Rectal smooth muscle tissue (tissue), 1 donor: ENCODE measurements at regions not wholly inside any gene's neighbourhood (a gene's known extent, or its start where the extent isn't known, plus 50 kb on each side); places are given as distances from the start of the nearest gene placed in this dataset.

Experiments
- H3K27ac ChIP-seq: one replicate; pipeline ENCODE4 v1.7.0; 2013; ENCODE audit warnings: low read depth, low read length, inconsistent platforms
- H3K27me3 ChIP-seq: one replicate; pipeline ENCODE4 v1.7.0; 2013; ENCODE audit warnings: low read length; ENCODE audit not compliant: control insufficient read depth, insufficient read depth
- H3K36me3 ChIP-seq: one replicate; pipeline ENCODE4 v1.7.0; 2013; ENCODE audit warnings: low read length; ENCODE audit not compliant: control insufficient read depth, insufficient read depth
- H3K4me1 ChIP-seq: one replicate; pipeline ENCODE4 v1.7.0; 2013; ENCODE audit warnings: low read length; ENCODE audit not compliant: control insufficient read depth, insufficient read depth
- H3K4me3 ChIP-seq: one replicate; pipeline ENCODE4 v1.7.0; 2013; ENCODE audit warnings: low read length
- H3K9ac ChIP-seq: one replicate; pipeline ENCODE4 v1.7.0; 2013; ENCODE audit warnings: low read length

DNA sequence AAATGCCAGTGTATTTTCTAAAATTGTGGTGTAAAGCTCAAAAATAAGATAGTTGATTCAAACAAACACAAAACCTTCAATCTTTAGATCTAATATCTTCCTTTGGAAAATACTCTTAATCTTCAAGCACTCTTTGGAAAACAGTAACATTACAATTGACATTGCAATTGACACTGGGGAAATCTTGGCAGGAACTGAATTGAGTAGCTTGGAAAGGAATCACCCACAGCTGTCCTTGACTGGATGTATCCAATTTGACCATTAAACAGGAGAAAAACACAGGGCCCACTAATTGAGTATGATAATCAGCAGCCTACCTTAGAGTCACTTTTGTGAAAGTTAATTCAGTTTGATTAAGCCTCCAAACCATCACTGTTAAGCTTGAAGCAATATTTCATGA is 776.7 kb downstream of the DTWD2 start:
- H3K27me3 ChIP-seq = no peaks in the 10 kb centered on the region
- H3K9ac ChIP-seq = no peak overlapping the region
- no peaks in the 10 kb centered on the region for H3K36me3 ChIP-seq
- no peaks in the 10 kb centered on the region for H3K4me1 ChIP-seq
- H3K4me3 ChIP-seq = no peak overlapping the region
- no peak overlapping the region for H3K27ac ChIP-seq

GRCh38 chr5:118208031-118208453 is 780.3 kb downstream of the DTWD2 start:
- no peak overlapping the region for H3K9ac ChIP-seq
- no peaks in the 10 kb centered on the region for H3K27me3 ChIP-seq
- no peaks in the 10 kb centered on the region for H3K36me3 ChIP-seq
- H3K4me1 ChIP-seq = no peaks in the 10 kb centered on the region
- no peak overlapping the region for H3K4me3 ChIP-seq
- H3K27ac ChIP-seq = no peak overlapping the region

DNA sequence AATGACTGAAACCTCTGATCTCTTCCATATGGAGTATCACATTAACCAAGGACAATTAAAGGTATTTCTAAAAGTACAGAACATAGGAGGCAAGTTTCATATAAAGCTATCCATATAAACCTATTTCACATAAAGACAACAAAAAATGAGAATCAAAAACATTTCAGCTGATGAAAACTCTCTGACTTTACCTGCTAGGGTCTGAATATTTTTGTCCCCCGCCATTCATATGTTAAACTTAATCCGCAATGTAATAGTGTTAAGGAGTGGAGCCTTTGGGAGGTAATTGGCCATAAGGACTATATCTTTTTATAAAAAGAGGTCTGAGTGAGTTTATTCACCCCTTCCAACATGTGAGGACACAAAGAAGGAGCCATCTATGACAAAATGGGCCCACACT is 788.5 kb downstream of the DTWD2 start:
- Histone ChIP-seq H3K4me3 (no peak overlapping the region), H3K36me3 (no peaks in the 10 kb centered on the region), H3K27me3 (no peaks in the 10 kb centered on the region), H3K9ac (no peak overlapping the region), H3K4me1 (peaks cover 5% of the 10 kb centered on the region), H3K27ac (no peak overlapping the region)

GRCh38 chr5:118196229-118196628 is 792.1 kb downstream of the DTWD2 start:
- no peaks in the 10 kb centered on the region for H3K27me3 ChIP-seq
- peaks cover 6% of the 10 kb centered on the region for H3K4me1 ChIP-seq
- no peak overlapping the region for H3K27ac ChIP-seq
- H3K36me3 ChIP-seq = no peaks in the 10 kb centered on the region
- H3K4me3 ChIP-seq = no peak overlapping the region
- no peak overlapping the region for H3K9ac ChIP-seq

DNA sequence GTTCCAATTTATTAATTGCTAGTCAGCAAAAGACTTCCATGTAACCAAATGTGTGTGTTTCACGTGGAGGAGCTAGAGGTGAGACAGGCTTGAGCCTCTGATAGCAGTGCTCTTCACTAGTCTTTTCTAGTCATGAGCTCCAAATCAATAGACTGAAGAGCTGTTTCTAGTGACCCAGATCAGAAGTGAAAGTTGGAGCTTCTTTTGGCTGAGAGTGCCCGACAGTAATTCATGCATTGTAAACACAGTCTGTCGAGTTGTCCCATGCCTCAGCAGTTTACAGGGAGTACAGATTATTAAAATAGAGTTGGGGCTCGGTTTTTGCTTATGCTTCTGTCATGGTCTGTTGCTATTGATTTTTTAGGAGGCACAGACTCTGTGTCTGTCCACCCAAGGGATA is 793.1 kb downstream of the DTWD2 start:
- H3K36me3 ChIP-seq = no peaks in the 10 kb centered on the region
- H3K27me3 ChIP-seq = no peaks in the 10 kb centered on the region
- no peak overlapping the region for H3K9ac ChIP-seq
- peak overlapping the region; percentile 32 for H3K4me3 ChIP-seq
- no peak overlapping the region for H3K27ac ChIP-seq
- peaks cover 6% of the 10 kb centered on the region for H3K4me1 ChIP-seq

GRCh38 chr5:118193194-118193905 is 795.0 kb downstream of the DTWD2 start:
- Histone ChIP-seq H3K4me1 (peaks cover 6% of the 10 kb centered on the region), H3K4me3 (no peak overlapping the region), H3K27me3 (no peaks in the 10 kb centered on the region)

DNA sequence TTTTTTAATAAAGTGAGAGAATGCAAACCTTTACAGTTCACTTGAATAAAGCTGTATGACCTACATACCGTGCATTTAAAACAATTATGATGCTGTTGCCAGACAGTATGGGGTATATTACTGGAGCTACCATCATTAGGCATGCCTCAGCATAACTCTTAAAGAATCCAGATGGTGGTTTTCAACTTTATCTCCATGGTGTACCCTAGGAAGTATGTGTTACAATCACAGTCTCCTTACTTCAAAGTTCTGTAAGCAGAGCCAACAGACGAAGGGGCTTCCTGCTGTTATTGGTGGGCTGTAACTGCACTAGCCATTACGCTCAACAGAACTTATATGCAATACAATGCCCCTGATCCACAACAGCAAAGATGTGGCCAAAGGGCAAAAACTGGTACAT is 803.3 kb downstream of the DTWD2 start:
- H3K36me3 ChIP-seq = no peaks in the 10 kb centered on the region
- no peak overlapping the region for H3K4me3 ChIP-seq
- H3K4me1 ChIP-seq = no peaks in the 10 kb centered on the region
- H3K27ac ChIP-seq = no peak overlapping the region
- no peaks in the 10 kb centered on the region for H3K27me3 ChIP-seq
- H3K9ac ChIP-seq = no peak overlapping the region

More at GRCh38 chr5:118193194-118193905, 795.0 kb downstream of the DTWD2 start:
- Histone ChIP-seq H3K27ac (no peak overlapping the region), H3K9ac (no peak overlapping the region), H3K36me3 (no peaks in the 10 kb centered on the region)

DNA sequence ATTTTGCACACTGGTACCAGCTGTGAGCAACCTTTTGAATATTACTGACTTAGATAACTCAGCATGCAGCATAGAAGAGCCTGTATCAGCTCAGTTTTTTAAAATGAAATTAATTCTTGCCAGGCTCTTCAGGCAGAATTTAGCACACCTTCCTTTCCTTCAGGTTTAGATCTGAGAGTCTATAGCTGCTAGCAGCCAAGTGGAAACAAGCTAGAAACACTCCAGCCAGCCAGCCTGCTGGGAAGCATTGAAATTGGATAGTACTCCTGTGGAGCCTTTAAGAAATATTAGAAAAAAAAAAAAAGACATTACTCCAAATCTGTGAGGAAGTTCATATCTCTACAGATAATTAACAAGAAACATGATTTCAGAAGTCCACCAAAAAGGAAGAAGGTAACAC is 812.2 kb downstream of the DTWD2 start:
- Histone ChIP-seq H3K4me3 (no peak overlapping the region), H3K9ac (no peak overlapping the region), H3K36me3 (no peaks in the 10 kb centered on the region), H3K27me3 (no peaks in the 10 kb centered on the region), H3K27ac (no peak overlapping the region), H3K4me1 (no peaks in the 10 kb centered on the region)

GRCh38 chr5:118174671-118175070 is 813.7 kb downstream of the DTWD2 start:
- H3K9ac ChIP-seq = no peak overlapping the region
- no peak overlapping the region for H3K27ac ChIP-seq
- H3K4me1 ChIP-seq = no peaks in the 10 kb centered on the region
- no peaks in the 10 kb centered on the region for H3K27me3 ChIP-seq
- no peak overlapping the region for H3K4me3 ChIP-seq
- H3K36me3 ChIP-seq = no peaks in the 10 kb centered on the region

DNA sequence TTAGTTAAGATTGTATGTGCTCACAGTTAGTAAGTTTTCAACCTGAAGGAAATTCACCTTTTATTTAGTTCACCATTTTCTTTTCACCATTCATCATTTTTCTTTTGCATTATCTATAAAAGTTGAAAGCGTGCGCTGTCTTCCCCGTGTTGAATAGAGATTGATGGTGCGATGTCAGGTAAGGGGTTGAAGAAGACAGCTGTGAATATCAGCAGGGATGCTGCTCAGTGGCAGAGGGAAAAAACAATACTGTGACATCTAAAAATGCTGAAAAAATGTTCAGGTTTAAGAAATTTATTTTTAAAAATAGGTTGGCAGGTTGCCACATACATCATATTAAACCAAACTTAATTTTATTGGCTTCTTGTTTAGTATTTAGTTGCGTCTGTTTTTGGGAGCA is 815.0 kb downstream of the DTWD2 start:
- Histone ChIP-seq H3K4me1 (no peaks in the 10 kb centered on the region), H3K27me3 (no peaks in the 10 kb centered on the region), H3K9ac (no peak overlapping the region), H3K4me3 (no peak overlapping the region), H3K36me3 (no peaks in the 10 kb centered on the region), H3K27ac (no peak overlapping the region)

GRCh38 chr5:118165619-118166018 is 822.7 kb downstream of the DTWD2 start:
- Histone ChIP-seq H3K27me3 (no peaks in the 10 kb centered on the region), H3K27ac (no peak overlapping the region), H3K36me3 (no peaks in the 10 kb centered on the region), H3K9ac (no peak overlapping the region), H3K4me1 (no peaks in the 10 kb centered on the region), H3K4me3 (no peak overlapping the region)

DNA sequence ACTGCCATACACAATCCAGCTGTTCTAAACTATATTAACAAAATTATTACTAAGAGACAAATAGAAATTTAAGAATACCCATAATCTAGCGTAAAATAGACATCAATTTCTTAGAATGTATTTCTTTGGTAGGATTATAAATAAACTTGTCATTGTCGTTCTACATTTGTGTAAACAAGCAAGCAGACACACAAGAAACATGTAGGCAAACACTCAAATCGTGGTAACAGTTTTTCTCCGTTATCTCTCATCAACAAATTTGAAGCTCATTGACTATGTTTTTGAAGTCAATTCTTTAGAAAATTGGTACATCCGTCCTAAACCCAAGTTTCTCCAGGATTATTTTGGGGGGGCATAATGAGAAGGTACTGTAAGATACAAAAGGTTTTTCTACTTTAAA is 832.2 kb downstream of the DTWD2 start:
- H3K9ac ChIP-seq = no peak overlapping the region
- H3K4me3 ChIP-seq = no peak overlapping the region
- no peaks in the 10 kb centered on the region for H3K36me3 ChIP-seq
- H3K4me1 ChIP-seq = no peaks in the 10 kb centered on the region
- no peaks in the 10 kb centered on the region for H3K27me3 ChIP-seq
- no peak overlapping the region for H3K27ac ChIP-seq

DNA sequence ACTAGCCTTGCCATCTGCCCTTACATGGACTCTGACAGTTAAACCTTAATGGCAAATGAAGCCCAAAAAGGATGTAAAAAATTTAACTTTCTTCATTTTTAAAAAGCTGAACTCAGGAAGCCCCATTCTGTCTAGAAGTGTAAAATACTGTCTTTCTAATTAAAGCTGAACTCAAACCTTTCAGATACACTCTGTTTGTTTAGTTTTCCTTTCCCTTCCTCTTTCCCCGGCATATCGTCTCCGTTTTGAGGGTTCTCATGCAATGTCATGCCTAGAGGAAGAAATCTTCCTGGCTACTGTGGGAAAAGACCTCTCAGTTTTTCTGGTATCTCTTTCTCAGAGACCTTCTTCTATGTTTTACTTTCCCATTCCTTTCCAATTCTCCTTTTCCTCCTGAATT is 841.5 kb downstream of the DTWD2 start:
- Histone ChIP-seq H3K9ac (no peak overlapping the region), H3K27me3 (no peaks in the 10 kb centered on the region), H3K36me3 (no peaks in the 10 kb centered on the region), H3K4me1 (no peaks in the 10 kb centered on the region), H3K4me3 (no peak overlapping the region), H3K27ac (no peak overlapping the region)
